Left renal cortex interstitium (tissue), 4 donors: ENCODE measurements at regions not wholly inside any gene's neighbourhood (a gene's known extent, or its start where the extent isn't known, plus 50 kb on each side); places are given as distances from the start of the nearest gene placed in this dataset.

Source experiments
- DNase-seq, 4 donors: peaks; one replicate each; pipeline ENCODE4 v3.0.0-alpha.2; 2013; ENCODE audit warnings: low read depth in 4 of 4, low spot score in 2 of 4, missing footprints in 1 of 4

DNA sequence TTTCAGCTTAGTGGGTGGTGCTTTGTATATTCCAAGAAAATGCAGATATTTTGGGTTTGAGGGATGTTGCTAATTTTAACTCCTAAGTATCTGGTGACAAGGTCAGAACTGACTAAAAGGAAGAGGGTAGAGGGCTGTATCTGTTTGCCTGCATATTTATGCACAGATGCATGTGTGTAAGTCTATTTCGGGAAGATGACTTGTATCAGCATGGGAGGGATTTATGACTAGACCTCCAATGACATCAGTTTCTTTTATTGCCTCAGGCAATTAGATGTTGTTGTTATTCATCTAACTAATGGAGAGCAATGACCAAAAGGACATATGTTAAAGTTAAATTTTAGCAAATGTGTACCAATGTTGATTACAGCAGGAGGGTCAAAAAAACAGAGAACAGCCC lies 734.3 kb downstream of the QKI start:
- DNase-seq: no peak

DNA sequence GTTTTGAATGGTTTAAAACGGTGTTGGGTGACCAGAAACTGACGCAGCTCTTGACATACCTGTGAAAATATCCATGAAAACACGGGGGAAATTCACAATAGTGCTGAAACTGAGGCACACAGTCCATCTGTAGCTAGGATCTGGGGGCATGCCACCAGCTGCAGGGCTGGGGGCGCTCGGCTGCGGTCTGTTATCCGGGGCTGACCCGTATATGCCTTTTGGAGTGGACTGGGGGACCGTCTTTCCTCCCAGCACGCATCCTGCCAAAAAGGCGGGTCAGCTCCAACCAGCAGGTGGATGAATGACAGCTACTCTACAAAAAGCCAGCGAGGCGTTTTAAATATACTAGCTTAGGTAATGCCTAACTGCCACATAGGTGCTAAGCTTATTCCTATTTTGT lies 729.8 kb downstream of the QKI start:
- DNase-seq: no peak

DNA sequence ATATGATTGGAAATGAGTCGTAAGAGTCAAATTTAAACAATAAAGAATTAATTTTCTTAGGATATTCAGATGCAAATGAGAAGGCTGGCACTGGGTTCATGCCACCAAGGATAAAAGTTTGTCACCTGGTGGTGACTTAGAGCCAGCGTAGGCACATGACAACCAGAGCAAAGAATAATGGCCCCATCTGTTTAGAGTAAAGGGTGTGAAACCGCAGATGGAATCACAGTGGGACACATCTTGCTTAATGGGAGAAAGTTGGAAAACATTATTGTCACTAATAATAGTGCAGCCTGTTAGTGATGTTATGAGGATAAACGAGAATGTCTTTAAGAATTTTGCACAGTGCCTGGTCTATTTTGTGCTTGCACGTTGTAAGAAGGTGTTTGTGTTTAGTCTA lies 727.8 kb downstream of the QKI start:
- DNase-seq: no peak

DNA sequence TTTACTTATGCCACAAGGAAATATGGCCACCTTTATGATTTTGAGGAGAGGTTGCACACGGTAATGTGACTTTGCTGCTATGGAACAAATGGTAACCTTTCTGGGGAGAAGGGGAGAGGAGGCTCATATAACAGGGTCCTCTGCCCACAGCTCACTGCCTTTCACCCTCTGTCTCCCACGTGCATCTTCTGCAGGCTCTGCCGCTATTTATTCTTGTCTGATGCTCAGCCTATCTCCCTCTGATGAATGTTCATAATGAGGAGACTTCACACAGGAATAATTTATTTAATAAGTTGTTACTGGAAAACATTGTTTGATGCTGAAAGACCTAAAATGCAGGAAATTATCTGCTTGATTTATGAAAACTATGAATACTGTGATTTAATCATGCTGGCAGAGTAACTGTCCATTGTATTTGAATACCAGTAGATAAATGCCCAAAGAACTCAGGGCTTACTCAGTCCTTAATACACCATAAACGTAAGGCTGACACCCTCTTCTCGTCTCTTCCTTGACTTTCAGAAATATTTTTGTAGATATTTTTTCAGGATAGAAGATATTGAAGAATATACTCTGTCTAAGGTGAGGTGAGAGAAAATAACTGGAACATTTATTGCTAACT lies 721.1 kb downstream of the QKI start:
- DNase-seq: no peak

DNA sequence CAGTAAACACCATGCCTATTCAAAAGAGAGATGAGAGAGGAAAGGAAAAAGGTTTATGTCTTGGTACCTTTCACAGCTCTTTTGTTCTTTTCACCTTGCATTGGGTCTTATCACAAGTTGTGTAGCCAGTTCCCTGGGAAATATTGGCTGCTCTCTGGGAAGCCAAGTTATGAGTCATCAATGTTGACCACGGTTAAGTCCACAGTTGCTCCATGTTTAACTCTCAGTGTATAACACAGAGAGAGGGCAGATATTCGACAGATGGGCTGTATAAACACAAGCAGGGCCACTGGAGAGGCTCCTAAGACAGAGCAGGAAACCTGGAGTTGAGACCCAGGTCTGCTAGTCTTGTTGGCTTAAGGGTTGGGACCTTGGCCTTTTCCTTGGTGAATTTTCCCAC lies 718.6 kb downstream of the QKI start:
- DNase-seq: no peak

DNA sequence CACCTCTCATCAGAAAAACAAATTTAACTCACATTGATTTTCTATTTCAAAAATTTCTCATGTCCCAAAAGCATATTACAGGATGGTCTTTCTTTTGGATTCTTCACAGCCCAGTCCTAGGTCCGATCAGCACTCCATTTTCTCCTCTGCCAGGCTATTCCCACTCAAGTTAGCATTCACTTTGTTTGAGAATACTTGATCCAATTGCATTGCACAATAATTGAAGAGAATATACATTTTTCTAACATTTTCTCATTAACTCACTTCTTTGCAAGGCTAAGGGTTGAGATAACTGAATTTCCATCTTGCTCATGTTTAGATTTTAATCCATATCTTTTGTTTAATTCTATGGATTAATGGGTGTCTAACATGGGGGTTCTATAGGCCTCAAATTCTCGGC lies 716.1 kb downstream of the QKI start:
- no peak for DNase-seq

DNA sequence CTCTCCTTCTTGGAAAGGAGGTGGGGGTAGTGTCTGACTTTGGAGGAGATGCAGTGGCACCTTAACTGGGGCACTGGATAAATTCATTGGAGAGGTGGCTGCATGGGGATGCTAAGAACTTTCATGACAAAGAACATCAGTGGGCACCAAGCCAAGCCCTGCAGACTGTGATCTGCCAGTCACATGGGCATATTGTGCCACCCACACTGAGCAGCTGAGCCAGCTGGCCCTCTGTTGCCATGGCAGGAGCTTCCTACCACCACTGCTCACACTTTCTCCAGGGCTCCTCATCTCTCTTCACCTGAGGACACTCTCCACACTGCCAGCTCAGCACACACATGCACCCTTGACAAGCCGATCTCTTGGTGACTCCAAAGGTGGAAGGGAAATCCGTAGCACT lies 715.6 kb downstream of the QKI start:
- no peak for DNase-seq

DNA sequence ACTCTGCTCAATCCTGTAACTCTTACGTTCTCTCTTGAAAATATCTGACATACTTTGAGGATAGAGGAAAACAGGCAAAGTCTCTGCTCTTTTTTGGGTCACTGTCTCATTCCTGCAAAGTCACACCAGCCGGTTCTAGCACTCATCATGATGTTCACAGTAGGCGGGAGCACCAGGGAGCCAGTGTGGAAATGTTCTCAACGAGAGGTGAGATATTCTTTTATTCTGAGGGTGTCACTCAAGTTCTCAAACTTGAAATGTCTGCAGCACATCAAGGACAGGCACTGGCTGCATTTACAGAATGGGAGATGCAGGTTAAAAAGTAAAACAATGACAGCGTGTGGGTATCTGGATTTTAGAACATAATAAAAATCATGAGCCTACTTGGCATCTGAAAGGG lies 714.7 kb downstream of the QKI start:
- no peak for DNase-seq

DNA sequence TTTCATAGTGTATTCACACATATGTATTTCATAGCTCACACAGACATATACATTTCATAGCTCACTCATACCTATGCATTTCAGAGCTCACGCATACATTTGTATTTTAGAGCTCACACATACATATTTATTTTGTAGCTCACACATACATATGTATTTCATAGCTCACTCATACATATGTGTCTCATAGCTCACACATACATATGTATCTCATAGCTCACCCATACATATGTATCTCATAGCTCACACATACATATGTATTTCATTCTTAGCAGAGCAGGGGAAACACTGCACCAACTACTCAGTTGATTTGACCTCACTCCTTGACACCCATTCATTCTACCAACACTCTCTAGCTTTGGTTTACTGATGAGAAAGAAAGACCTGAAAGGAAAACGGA lies 713.6 kb downstream of the QKI start:
- no peak for DNase-seq

DNA sequence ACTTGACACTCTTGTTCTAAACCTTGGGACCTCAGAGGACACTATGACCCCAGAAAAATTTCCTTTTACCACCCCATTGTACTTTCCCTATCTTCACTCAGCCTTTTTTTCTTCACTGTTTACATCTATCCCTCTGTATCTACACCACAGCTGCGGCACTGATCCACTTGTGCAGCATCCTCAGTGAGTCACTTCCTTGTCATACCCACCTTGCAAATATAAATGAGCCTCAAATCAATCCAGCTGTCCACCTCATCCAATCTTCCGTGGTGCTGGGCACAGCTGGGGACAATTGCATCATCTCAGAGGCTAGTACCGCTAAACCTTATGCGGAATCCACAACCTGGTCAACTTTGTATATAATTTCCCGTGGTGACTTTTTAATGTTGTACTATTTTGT lies 710.5 kb downstream of the QKI start:
- no peak for DNase-seq

DNA sequence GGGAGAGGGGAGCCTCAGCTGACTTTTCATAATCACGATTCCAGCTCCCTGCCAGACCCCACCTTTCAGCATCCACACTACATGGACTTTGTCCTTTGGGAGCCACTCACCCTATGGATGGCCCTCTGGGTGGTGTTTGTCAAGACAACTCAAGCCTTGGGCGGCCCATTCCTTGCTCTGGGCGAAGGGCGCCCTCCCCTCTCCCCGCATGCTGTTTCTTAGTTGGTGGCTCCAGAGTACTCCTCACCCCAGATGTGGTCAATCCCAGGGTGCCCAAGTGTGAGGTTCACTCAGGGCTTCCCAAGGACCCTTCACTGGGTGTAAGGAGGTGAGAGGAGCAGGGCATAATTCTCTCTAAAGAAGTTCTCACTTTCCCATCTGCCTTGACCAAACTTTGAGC lies 710.0 kb downstream of the QKI start:
- no peak for DNase-seq

DNA sequence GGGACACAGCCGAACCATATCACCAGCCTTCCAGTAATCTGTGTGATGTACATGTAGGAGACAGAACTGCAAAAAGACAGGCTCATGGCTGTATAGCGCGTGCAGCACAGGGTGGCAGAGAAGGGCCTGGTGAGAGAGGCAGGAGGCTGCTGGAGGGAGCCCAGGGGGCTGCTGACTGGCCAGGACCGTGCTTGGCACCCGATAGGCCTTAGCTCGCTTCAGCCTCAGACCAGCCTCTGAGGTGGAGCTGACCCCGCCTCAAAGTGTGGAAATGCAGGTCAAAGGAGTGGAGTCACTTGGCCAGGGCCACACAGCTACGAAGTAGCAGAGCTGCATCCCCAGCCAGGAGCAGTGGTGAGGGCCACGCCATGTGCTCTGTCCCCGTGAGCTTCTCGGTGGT lies 707.6 kb downstream of the QKI start:
- no peak for DNase-seq

DNA sequence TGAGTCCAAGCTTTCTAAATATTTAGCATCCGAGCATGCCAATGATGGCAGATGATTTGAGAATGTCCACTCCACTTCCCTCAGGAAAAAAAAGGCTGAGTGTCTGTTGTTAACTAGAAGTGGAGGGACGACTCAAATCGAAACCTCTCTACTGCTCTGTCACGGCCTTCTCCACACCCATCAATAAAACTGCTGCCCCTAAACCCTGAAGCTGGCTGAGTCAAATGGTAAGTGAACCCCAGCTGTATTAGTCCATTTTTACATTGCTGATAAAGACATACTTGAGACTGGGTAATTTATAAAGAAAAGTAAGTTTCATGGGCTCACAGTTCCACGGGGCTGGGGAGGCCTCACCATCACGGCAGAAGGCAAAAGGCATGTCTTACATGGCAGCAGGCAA lies 707.0 kb downstream of the QKI start:
- DNase-seq: no peak

DNA sequence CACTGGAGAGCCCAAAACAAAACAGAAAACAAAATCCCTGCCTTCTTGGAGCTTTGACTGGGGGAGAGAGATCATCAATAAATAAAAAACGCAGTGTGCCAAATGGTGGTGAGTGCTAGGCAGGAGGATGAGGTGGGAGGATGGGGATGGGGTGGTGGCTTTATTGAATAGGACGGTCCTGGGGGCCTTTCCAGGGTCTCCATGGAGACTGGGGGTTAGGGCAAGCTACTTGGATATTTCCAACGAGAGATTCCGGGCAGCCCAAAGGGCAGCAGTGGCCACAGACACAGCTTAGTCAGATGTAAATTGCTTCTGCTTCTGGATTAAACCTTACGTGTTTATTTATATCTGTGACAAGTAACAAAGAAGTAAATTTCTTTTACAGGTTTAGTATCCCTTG lies 700.1 kb downstream of the QKI start:
- no peak for DNase-seq

DNA sequence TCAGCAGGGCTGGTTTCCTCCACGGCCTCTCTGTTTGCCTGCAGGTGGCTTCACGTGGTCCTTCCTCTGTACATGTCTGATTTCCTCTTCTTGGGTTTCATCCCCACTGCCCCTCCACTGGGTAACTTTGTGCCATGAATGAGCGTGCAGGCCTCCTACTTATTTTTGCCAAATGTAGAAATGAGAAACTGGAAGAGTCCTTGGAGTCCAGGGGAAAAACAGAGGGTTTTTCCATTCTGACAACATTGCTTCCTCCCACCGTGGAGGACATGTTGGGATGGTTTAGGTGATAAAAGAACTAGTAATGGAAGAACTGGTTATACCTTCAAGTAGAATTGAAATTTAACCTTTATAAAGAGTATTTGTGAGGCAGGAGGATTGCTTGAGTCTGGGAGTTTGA lies 699.5 kb downstream of the QKI start:
- no peak for DNase-seq

DNA sequence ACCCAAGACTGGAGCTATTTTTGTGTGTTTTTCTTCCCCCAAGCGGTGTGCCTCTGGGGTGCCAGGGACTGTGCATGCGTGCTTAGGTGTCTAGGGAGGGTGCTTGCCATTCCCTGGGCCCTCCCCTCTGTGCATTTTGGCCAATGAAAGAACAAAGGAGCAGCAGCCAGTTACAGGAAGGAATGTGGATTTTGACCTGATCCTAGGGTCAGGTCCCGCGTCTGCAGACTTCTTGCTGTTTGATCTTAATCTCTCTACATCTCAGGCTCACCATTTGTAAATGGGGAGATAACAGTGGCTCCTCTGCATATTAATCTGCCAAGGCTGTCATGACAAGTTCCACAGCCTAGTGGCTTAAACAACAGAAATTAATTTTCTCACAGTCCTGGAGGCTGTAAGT lies 699.1 kb downstream of the QKI start:
- DNase-seq: no peak

DNA sequence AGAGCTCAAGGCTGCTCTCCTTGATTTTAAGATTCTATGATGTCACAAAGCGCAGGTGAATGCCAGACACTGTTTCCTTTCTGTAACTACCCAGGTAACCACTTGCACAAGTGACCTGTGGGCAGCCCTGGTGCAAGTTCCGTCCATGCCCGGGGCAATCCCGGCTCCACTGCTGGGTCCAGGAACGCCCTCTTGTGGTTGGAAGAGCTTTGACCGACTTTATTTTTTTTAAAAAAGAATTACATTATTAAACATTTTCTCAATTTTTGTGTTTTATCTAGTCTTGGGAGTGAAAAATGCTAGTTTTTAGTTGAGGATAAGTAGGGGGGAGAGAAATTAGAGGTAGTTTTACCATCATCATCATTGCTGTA lies 695.2 kb downstream of the QKI start:
- DNase-seq: no peak

DNA sequence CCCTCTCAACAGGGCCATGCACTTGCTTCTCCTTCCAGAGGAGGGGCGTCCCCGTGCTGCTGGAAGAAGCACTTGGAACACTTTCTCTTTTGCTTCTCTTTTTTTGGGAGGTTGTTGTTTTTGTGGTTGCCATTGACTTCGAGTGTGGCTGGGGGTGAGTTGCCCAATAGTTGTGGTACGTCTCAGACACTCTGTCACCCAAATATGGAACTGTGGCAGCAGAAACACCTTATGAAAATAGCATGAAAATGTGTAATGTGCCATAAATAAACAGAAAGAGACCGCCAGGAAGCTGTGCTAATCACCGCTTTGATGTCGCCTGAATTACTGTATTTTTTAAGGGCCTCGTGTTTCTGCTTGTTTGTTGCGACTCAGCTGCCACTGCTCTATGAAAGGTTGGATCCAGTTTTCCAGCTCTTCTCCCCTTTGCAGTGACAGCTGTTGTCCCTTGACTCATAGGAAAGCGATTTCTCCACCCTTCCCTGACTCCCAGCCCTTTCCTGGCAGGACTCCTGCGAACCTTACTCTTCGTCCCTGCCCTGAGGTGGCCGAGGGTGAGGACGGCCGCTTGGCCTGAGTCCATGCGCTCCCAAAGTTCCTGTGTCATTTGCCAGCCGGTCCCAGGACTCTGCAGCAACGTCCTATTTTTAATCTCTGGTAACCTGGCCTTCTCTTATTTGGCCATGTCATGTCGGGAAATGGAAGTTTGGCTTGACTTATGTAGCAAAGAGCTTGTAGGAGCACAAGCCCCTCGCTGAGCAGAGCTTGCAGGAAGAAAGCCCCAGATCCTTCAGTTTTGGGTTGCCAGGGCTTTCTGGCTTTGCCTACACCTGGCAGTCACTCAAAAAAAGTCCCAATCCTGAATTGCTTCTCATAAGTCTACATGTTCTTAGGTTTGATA lies 694.6 kb downstream of the QKI start:
- DNase-seq: no peak

DNA sequence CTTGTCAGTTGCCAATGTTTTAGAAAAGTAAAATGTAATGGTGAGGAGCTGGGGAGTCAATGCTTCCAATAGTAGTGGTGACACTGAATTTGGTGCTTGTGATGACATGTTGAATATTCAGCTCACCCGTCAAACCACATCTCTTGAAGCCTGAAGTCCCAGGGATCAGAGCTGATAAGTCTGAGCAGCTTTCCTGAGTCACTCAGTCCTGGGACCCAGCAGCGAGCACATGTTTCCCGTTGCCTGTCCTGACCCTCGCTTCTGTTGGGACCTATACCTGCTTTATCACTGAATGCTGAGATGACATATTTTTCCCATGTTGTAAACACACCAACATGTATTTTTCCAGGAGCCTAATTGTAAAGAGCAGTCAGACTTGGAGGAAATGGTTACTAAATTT lies 693.6 kb downstream of the QKI start:
- DNase-seq: no peak

DNA sequence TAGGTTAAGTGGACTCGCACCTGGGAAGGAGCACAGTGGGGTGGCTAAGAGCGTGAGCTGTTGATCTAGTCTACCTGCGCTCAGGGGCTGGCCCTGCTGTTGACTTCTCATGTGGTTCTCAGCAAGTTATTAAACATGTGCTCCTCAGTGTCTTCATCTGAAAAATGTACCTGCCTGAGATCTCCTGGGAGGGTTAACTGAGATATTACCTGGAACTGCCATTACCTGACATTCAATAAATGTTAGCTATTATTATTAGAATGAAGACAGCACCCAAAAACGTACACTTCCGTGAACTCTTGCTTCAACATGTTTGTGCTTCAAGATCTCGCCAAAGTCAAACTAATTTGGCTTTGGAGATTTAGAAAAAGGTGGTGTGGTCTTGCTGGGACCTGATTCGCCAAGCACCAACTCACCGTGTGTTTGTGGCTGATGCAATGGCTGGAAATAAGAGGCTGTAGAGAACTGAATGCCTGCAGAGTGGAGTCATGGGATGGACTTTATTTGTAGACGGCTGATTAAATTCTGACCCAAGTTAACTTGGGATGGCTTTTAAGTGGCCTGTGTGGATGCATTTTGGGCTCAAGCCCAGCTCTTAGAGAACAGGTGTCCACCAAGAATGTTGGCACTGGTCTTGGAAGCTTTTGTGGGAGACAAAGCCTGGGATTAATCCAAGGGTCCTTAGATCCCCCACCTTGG lies 692.9 kb downstream of the QKI start:
- no peak for DNase-seq

DNA sequence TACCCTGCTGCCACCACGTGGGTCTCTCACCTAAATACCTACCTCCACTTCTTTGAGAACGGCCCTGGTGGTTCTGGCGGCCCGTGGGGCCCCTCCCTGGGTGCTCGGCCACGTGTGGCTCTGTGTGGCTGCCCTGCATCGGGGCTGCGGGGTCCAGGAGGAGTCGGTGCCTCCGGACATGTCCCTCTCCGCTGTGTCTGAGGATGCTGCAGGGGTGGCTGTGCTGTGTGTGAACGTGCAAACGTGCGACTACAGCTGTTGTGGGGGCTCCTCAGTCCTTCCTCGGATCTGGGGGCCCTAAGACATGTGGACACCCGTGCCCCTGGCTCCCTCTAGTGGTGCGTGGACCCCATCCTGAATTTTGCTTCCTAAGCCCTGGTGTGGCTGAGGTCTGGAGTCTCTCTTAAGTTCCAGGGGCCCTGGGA lies 691.8 kb downstream of the QKI start:
- no peak for DNase-seq

DNA sequence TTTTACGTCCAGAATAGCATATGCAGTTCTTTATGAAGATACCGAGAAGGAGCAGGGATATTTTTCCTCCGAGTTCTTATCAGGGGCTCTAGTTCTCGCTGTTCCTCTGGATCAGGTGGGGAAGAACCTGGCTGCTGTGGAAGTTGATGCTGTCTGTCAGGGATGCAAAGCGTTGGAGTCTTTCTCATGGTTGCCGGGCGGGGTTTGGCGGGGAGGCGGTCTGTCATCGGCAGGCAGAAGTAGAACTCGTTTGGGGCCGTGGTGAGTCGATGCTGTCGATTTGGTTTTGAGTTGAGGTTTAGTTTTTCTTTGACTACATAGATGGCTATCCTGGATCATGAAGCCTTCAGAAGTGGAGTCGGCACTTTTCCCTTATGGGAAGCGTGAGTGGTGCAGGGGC lies 691.2 kb downstream of the QKI start:
- no peak for DNase-seq
